Thyroid gland (tissue), 4 donors: ENCODE measurements at regions not wholly inside any gene's neighbourhood (a gene's known extent, or its start where the extent isn't known, plus 50 kb on each side); places are given as distances from the start of the nearest gene placed in this dataset.
"Not testable (repeated sequence)": the region's sequence is repeated elsewhere in the genome, so short reads cannot be mapped to it uniquely, and the experiment has no call there.

Experiments used
- DNase-seq, 2 donors: peaks; one replicate each; pipeline ENCODE4 v3.0.0-alpha.2; 2019
- H3K27ac ChIP-seq, 3 donors: fragments of 200-600 bp; sonication (generic); 1 replicate in 2 of 3; 2 replicates in 1 of 3; pipeline ENCODE4 v1.5.1; 2016 to 2019; ENCODE audit warnings: mild to moderate bottlenecking in 1 of 3, moderate library complexity in 1 of 3
- H3K27me3 ChIP-seq: fragments of 200-600 bp; sonication (generic); one replicate; pipeline ENCODE4 v1.5.1; 2019
- H3K36me3 ChIP-seq, 2 donors: fragments of 200-600 bp; sonication (generic); one replicate each; pipeline ENCODE4 v1.5.1; 2016 to 2019
- H3K4me1 ChIP-seq, 2 donors: fragments of 200-600 bp; sonication (generic); one replicate each; pipeline ENCODE4 v1.5.1; 2017 to 2019
- H3K4me3 ChIP-seq, 3 donors: fragments of 200-600 bp; sonication (generic); replicated peaks in 1 of 3; 1 replicate in 2 of 3; 2 replicates in 1 of 3; pipeline ENCODE4 v1.5.1; 2016; ENCODE audit warnings: mild to moderate bottlenecking in 1 of 3
- H3K9me3 ChIP-seq: fragments of 200-600 bp; sonication (generic); one replicate; pipeline ENCODE4 v1.5.1; 2017
- POLR2A ChIP-seq, 2 donors: fragments of 450-650 bp; IDR thresholded peaks; one replicate each; pipeline ENCODE4 v1.6.1; 2017; ENCODE audit warnings: antibody characterized with exemption in 2 of 2, mild to moderate bottlenecking in 2 of 2, moderate library complexity in 1 of 2
- WGBS, 2 donors: methylation state at CpG; one replicate each; pipeline ENCODE4 v1.1.5; 2017; 5-methylcytosine and 5-hydroxymethylcytosine counted together
- intact Hi-C: fragments of 100-400 bp; cut with DNase I; formaldehyde crosslinking; loops from one replicate; pipeline ENCODE4 v1.15.1; 2023
- TF ChIP-seq, protein P1 (sequence below), 6 experiments: fragments of 200-600 bp in 3 of 6; fragments of 450-650 bp in 3 of 6; sonication (generic) in 3 of 6; IDR thresholded peaks; one replicate each; pipeline ENCODE4 v1.5.1; 2016 to 2019; ENCODE audit warnings: antibody characterized with exemption in 6 of 6, mild to moderate bottlenecking in 2 of 6, inconsistent platforms in 1 of 6, moderate library complexity in 1 of 6

GRCh38 chr11:89608234-89608966 is 101.7 kb upstream of the TRIM77 start:
- 70 to 83% methylated on average over 4 of the region's 4 CpGs for WGBS, 2 donors
- no peak for DNase-seq
- Histone ChIP-seq H3K9me3 (no peaks in the 10 kb centered on the region), H3K4me3 (no peak overlapping the region), H3K4me1 (no peaks in the 10 kb centered on the region), H3K36me3 (no peaks in the 10 kb centered on the region), H3K27ac (no peak overlapping the region), H3K27me3 (no peaks in the 10 kb centered on the region)
- intact Hi-C loops, result no loop called here
- TF ChIP-seq, protein P1, sequence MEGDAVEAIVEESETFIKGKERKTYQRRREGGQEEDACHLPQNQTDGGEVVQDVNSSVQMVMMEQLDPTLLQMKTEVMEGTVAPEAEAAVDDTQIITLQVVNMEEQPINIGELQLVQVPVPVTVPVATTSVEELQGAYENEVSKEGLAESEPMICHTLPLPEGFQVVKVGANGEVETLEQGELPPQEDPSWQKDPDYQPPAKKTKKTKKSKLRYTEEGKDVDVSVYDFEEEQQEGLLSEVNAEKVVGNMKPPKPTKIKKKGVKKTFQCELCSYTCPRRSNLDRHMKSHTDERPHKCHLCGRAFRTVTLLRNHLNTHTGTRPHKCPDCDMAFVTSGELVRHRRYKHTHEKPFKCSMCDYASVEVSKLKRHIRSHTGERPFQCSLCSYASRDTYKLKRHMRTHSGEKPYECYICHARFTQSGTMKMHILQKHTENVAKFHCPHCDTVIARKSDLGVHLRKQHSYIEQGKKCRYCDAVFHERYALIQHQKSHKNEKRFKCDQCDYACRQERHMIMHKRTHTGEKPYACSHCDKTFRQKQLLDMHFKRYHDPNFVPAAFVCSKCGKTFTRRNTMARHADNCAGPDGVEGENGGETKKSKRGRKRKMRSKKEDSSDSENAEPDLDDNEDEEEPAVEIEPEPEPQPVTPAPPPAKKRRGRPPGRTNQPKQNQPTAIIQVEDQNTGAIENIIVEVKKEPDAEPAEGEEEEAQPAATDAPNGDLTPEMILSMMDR (IDR thresholded peaks at IDR 0.05), result no peak
- TF ChIP-seq POLR2A (IDR thresholded peaks at IDR 0.05), result no peak

DNA sequence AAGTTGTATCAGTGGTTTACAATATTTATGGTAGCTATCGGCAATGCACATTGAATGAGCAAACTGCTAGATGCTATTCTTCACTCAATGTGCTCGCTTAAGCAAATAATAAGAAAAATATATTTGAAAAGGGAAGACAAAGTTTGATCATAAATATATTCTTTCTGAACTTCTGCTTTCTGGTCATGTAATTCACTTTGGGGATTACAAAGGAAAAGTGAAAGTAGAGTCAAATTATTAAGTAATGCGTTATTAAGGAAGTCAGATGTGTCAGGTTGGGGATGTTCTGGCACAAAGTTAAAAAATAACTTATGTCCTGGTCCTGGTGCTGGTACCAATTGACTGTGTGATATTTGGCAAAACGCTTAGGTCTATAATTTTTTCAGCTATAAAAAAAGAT is 98.0 kb upstream of the TRIM77 start:
- intact Hi-C loops, result no loop called here
- Histone ChIP-seq H3K27me3 (no peaks in the 10 kb centered on the region), H3K4me3 (no peak overlapping the region), H3K4me1 (no peaks in the 10 kb centered on the region), H3K36me3 (no peaks in the 10 kb centered on the region), H3K9me3 (no peaks in the 10 kb centered on the region), H3K27ac (no peak overlapping the region)
- DNase-seq, result no peak
- TF ChIP-seq POLR2A (IDR thresholded peaks at IDR 0.05), result no peak
- TF ChIP-seq, protein P1 (IDR thresholded peaks at IDR 0.05), result no peak
- 78 to 85% methylated on average over 4 of the region's 4 CpGs for WGBS, 2 donors

GRCh38 chr11:89613911-89614310 is 96.2 kb upstream of the TRIM77 start:
- no peaks in the 10 kb centered on the region for H3K4me1 ChIP-seq
- H3K27ac ChIP-seq, result no peak overlapping the region
- TF ChIP-seq, protein P1 (IDR thresholded peaks at IDR 0.05), result no peak
- no peak for TF ChIP-seq POLR2A (IDR thresholded peaks at IDR 0.05)
- no peaks in the 10 kb centered on the region for H3K36me3 ChIP-seq
- H3K27me3 ChIP-seq, result no peaks in the 10 kb centered on the region
- no peak for DNase-seq
- H3K9me3 ChIP-seq, result no peaks in the 10 kb centered on the region
- intact Hi-C loops, result no loop called here
- 75 to 82% methylated on average over 3 of the region's 3 CpGs for WGBS, 2 donors
- H3K4me3 ChIP-seq, result no peak overlapping the region

- H3K36me3 ChIP-seq, H3K27me3 ChIP-seq, intact Hi-C loops, H3K4me3 ChIP-seq, H3K27ac ChIP-seq, DNase-seq, H3K9me3 ChIP-seq, H3K4me1 ChIP-seq: not testable (repeated sequence)
- 50 to 56% methylated on average over 5 of the region's 5 CpGs for WGBS, 2 donors
- TF ChIP-seq, protein P1 (IDR thresholded peaks at IDR 0.05), result peak in 1 of 6 experiments; percentile 19
These were observed 95.7 kb upstream of the TRIM77 start for GRCh38 chr11:89614428-89614827.

- H3K4me1 ChIP-seq, H3K4me3 ChIP-seq, H3K9me3 ChIP-seq, H3K27me3 ChIP-seq, H3K27ac ChIP-seq, H3K36me3 ChIP-seq, DNase-seq, intact Hi-C loops: not testable (repeated sequence)
- WGBS, 2 donors, result 88 to 92% methylated on average over 1 of the region's 1 CpG
These were observed 94.5 kb upstream of the TRIM77 start for GRCh38 chr11:89615642-89616041.

- H3K27me3 ChIP-seq, DNase-seq, H3K4me1 ChIP-seq, H3K27ac ChIP-seq, H3K36me3 ChIP-seq, H3K9me3 ChIP-seq, intact Hi-C loops, H3K4me3 ChIP-seq: not testable (repeated sequence)
- WGBS, 2 donors, result 83 to 86% methylated on average over 3 of the region's 3 CpGs
These were observed 93.9 kb upstream of the TRIM77 start for GRCh38 chr11:89616161-89616560.
